Anterior cingulate cortex (tissue), 58 donors: ENCODE measurements at regions not wholly inside any gene's neighbourhood (a gene's known extent, or its start where the extent isn't known, plus 50 kb on each side); places are given as distances from the start of the nearest gene placed in this dataset.

Experiments used
- DNase-seq, 58 donors: peaks; one replicate each; lab custom pipeline; 2025; lab: John Stamatoyannopoulos, UW

DNA sequence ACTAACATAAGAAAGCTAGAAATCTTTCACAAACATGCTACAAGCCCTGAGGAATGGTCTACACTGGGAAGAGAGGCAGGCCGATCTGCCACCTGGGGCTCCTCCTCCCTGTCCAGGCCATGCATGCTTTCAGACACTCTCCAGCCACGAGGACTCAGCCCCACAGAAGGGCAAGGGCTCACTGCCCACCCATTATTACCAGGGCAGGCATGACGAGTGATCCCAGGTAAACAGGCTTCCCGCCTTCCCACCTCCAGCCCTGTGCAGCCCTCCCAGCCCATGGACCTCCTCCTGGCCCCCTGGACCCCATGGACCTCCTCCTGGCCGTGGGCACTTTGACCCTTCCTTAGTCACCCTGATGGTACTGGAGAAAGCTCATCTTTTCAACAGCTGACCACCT lies 75.8 kb upstream of the TEX51 start:
- DNase-seq, result no peak

DNA sequence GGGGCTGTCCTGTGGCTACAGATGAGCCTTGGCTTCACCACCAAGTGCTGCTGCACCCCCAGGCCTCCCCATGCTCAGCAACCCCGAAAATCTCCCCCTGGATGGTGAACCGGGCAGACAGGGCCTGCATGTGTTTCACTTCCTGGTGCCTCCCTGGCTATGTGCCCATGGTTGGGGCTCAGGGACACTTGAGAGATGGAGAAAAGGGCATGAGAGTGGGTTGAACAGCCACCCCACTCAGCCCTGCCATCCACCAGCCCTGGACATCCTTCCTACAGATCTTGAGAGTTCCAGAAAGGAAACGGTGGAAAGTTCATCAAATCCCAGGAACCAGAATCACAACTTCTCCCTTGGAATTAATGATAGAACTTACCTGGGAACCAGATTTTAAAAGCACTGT lies 74.7 kb upstream of the TEX51 start:
- no peak for DNase-seq

DNA sequence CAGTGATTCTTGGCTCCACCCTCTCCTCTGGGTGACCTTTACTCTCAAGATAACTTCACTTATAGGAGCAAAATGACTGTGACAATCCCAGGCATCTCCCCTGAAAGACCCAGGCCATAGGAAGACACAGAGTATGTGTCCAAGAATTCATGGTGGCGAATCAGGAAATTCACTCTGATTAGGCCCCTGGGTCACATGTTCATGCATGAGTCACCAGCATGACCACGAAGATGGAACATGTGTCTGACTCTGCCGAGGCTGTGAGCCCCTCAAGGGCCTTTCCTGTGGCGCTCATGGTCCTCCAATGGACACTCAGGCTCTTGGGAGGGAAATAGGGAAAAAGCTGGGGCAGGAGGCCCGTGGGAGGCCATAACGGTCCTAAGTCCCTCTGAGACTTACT lies 74.0 kb upstream of the TEX51 start:
- no peak for DNase-seq

DNA sequence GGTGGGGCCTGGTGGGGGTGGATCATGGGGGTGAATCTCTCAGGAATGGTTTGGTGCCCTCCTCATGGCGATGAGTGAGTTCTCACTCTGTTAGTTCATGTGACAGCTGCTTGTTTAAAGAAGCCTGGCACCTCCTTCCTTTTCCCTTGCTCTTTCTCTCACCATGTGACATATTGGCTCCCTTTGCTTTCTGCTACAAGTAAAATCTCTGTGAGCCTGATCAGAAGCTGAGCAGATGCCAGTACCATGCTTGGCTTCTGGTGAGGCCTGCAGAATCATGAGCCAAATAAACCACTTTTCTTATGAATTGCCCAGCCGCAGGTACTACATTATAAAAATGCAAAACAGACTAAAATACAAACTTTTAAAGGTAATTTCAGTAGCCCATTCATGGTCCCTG lies 73.4 kb upstream of the TEX51 start:
- DNase-seq, result peak in 21 of 58 donors; percentile 15 to 63 (median 27)

DNA sequence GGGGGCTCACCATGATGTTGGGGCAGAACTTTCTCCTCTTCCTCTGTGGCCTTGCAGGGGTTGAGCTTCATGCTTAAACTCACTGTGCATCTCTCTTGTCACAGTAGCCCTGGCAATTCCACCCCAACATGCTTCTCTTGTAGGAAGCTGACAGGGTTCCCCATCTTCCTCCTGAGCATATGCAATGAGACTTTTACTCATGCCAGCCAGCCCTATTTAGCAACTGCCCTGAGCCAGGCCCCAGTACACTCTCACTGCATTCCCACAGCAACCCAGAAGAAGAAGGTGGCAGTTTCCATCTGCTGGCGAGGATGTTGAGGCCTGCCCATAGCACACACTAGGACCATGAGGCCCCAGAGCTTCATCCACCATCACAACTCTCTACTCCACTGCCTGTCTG lies 72.2 kb upstream of the TEX51 start:
- DNase-seq, result no peak

DNA sequence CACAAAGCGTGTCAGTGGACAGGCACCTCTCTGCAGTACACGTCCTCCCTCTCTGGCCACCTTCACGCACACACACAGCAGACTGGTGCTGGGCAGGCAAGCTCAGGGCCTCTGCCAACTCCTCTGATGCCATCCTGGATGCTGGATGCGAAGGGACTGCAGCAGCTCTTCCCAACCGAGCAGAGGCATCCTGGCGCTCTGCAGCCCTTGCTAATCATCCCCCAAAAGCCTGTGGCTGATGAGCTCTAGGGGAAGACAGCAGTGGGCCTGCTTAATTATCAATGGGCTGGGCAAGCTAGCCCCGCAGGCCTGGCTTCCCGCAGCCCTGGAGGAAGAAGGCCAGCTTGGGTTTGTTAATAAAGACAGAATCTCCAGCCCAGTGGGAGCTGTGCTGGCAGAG lies 71.3 kb upstream of the TEX51 start:
- DNase-seq, result peak in 1 of 58 donors; percentile 4

DNA sequence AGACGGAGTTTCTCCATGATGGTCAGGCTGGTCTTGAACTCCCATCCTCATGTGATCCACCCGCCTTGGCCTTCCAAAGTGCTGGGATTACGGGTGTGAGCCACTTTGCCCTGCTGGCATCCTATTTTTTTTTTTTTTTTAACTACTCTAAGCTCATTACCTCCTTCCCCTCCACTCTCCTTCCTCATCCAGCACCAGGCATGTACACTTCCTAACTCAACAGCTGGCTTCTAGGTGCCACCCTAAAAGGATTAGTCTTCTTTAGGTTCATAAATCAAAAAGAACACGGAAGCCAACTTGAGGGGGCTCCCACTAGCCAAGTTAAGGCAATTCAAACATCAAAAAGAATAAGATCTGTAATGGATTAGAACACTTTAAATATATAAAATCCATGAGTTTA lies 70.6 kb upstream of the TEX51 start:
- DNase-seq, result no peak

DNA sequence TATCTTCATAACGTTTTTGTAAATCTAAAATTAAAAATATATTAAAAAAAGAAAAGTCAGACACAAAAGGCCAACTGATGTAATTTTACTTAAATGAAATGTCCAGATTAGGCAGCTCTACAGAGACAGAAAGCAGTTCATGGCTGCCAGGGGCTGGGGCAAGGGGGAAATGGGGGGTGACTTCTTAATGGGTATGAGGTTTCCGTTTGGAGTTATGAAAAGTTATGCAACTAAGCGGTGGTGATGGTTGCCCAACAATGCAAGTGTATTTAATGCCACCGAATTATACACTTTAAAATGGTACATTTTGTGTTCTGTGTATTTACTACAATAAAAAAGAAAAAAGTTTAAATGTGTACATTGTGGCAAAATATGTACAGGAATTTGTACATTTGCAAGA lies 70.2 kb upstream of the TEX51 start:
- DNase-seq, result no peak

DNA sequence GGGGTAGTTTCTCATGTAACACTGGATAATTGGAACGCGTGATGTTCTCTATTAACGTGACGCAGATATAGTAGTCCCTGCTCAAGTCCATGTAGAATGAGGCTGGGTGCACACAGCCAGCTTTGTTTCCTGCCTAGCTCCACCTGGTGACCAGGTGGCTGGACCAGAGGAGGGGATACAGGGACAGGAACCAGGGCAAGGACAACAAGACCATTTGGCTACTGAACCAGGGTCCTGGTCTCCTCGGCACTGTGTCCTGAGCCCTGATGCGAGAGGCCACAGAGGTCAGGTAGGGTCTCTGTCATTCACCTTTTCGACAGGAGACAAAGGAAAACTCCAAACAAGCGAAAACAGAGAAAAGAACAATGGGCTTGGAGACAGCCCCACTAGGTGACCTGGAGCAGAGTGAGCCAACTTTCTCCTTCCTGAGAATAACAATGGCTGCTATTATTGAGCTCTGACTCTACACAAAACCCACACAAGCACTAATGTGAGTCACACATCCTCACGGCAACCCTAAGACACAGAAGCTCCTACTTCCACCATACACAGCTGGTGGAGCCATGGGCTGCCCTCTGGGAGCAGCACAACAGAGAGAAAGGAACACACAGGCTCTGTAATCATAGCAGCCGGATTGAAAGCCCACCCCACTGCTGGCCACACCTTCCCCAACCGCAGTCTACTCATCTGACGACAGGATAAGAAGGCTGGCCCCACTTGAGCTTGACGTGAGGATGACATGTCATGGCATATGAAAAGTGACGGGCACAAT lies 67.3 kb upstream of the TEX51 start:
- no peak for DNase-seq

DNA sequence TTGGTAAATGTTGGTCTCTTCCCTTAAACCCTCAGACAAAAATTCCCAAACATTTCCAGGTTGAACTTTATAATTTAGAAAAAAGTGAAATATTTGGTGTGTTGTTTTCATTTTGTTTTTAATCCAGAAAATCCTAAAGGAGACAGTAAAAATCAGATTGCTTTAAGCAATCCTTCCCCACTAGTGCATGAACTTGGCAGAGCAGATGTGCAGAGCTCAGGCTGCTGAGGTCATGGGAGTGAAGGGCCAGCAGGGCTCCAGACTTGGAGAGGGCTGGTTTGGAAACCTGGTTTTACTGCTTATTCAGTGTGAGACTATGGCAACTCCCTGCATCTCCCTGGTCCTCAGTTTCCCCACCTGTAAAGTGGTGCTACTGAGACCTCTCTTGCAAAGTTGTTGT lies 66.7 kb upstream of the TEX51 start:
- no peak for DNase-seq

DNA sequence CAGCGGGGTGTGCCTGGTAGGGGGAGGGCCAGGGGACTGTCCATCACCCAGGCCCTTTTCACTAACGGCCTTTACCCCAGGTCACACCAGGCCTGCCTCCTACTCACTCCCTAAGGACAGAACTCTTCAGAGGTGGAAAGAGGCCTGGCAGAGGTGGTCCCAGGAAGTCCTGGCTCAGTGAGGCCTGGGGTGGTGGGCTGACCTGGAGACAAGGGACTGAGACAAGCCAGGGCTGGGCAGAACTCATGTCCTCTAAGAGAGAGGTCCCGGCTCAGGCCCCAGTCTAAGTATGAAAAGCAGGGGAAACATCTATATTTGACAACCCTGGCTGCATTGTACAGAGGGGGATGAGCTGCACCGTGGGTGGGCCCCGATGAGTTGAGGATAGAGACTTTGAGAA lies 65.9 kb upstream of the TEX51 start:
- no peak for DNase-seq

DNA sequence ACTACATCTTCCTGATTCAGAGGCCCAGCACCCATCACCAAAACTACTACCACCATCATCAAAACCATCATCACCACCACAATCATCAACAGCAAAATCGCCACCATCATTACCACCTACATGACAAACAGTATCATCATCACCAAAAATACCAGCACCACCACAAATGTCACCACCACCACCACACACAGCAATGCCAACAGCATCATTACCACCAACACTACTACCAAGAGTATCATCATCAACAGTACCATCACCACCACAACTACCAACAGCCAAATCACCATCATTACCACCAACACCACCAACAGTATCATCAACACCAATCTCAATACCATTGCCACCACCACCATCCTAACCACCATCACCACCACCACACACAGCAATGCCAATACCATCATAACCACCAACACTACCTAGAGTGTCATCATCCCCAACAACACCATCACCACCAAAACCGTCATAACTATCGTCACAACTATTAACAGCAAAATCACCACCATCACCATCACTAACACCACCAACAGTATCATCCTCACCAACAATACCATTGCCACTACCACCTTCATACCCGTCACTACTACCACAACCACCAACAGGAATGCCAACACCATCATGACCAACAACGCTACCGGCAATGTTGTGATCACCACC lies 64.6 kb upstream of the TEX51 start:
- no peak for DNase-seq

DNA sequence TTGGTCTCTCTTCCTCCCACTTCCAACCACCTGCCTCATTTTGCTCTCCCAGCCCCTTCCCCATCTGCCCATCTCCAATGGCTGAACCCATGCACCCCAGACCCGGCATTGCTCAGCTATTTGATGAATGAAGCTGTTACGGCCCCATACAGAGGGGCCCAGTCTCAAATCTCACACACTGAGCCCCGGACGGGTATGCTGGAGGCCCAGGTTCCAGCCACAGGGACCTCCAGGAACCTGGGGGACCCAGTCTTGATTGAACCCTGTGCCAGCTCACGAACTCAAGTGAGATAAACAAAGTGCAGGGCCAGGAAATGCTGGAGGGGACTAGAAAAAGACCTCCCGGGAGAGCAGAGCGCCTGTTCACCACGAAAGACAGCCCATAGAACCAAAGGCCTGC lies 63.4 kb upstream of the TEX51 start:
- DNase-seq, result no peak

DNA sequence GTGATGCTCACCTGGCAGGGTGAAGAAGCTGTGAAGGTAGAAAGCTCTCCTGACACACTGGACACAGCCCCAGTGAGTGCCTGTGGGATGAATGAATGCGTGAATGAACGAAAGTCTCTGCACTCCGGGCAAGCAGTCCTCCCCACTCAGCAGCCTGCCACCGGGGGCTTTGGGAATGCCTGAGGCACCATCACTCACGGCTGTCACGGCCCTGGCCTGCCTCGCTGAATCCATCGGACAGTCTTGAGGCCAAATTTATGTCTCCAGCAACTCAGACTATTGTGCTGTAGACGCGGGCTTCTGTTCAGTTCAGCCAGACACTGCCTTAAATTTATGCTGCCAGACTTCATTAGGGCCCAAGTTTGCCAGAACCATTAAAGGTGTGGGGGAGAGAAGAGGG lies 62.9 kb upstream of the TEX51 start:
- no peak for DNase-seq

DNA sequence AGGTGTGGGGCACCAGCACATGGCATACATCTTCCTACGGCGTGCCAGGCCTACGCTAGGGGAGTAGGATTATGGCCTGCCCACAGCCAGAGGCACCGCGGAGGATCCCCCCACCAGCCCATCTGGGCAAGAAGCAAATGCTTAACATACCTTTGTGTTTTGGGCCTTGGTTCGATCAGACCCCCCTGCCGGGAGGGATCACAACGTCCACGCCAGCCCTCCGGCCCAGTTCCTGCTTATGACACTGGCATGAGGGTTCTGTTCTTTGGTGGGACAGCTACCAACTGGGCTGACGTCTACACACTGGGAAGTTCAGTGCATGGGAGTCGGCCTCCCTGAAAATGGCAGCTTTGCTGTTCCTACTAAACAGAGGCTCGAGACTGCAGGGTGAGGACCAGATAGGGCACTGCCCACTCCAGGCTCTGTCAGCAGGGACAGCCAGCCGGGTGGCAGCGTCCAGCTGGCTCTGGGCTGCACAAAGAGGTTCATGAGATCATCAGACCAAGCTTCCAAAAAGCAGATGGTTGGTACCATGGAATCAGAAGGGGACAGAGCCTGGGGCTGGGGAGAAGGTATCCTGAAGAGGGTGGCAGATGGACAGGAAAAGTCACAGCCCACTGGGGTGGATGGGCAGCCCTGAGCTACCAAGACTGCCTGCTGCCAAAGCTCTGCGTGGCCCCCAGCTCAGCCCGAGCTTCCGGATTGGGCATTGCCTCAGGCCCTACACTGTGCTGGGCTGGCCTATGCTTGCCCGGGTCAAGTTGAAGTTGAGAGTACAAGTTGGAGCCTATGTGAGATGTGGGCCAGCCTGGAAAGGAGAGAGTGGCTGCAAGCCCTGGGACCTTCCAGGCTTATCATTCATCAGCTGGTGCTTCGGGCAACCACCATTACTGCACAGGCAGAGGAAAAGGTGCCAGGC lies 61.7 kb upstream of the TEX51 start:
- DNase-seq, result no peak

DNA sequence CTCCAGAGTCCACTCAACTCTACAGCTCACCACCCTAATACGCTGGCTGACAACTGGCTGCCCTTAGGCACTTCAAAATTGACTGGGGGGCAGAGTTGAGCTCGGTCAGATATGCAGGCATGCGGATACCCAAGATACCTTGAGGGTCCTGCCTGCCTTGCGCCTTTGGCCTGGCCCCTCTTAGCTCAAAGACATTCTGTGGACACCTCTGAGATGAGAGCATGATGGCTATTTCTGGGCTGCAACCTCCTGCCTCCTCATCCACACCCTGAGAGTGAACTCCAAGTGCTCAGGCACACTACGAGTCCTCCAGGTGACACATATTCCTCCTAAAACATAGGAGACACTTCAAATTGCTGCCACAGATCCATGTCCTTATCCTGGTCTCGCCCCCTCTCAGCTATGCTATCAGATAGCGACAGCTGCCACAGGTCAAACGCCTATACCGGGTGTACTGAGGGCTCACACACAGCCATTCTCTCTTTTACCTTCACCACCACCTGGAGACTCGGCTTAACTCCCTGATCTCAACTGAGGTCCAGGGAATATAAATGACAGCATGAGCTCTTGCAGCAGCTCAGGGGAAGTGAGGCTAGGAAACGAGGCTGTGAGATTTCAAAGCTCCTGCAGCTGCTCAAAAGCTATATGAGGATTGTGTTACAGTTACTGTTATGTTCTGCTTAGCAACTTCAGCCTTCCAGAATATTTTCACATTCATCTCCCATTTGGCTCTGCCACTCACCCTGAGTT lies 60.5 kb upstream of the TEX51 start:
- peak in 5 of 58 donors; percentile 17 to 38 (median 21) for DNase-seq

DNA sequence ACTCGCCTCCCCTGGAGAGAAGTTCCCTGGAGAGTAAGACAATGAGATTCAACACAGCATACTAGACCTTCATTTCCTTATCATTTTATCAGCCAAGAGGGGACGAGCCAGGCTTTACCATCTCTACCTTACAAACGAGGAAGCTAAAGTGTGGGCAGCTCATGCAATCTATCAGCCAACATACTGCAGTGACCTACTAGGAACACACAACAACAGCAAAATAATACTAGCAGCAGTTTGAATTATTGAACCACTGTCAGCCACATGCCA lies 60.0 kb upstream of the TEX51 start:
- DNase-seq, result no peak

DNA sequence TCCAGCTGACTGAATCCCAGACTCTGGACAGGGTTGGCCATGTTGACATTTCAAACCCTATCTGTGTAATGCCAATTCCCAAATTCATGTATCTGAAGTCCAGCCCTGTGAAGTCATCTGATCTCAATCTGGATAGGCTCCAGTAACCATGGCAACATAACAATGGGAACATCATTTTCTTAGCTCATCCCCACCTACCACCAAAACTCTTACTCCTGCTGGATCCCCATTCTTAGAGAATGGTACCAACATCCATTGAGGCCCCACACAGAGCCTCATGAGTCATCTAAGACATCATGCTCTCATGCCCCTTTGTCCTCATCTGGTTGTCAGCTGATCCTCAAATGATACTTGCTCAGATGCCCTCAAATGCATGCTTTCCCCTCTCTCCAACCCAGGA lies 58.9 kb upstream of the TEX51 start:
- DNase-seq, result peak in 1 of 58 donors; percentile 18

DNA sequence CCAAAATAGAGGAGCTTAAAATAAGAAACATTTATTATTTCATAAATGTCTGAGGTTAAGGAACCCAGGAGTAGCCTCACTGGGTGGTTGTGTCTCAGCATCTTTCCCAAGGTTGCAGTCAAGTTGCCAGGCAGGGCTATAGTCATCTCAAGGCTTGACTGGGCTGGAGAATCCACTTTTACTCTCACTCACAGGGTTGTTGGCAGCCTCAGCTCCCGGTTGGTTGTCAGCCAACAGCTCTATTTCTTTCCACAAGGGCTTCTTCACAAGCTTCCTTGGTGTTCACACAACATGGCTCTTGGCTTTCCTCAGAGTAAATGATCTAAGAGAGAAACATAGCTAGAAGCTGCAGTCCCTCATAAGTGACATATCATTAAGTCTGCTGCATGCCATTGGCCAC lies 55.6 kb upstream of the TEX51 start:
- peak in 7 of 58 donors; percentile 10 to 24 (median 15) for DNase-seq

DNA sequence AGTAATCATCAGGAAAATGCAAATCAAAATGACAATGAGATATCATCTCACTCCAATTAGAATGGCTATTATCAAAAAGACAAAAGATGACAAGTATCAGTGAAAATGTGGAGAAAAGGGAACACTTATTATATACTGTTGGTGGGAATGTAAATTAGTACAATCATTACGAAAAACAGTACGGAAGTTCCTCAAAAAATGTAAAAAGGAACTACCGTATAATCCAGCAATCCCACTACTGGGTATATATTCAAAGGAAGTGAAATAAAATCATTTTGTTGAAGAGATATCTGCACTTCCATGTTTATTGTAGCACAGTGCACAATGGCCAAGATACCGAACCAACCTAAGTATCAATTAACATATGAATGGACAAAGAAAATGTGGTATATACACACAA lies 52.4 kb upstream of the TEX51 start:
- DNase-seq, result no peak
